ENCODE measurements at regions not wholly inside any gene's neighbourhood (a gene's known extent, or its start where the extent isn't known, plus 50 kb on each side); places are given as distances from the start of the nearest gene placed in this dataset.

- DNase-seq (ENCODE audit: low spot score) = no peak
Measured at GRCh38 chr9:88034964-88035363, 60.6 kb upstream of the CDK20 start.

GRCh38 chr9:88033359-88033702, 59.0 kb upstream of the CDK20 start:
- DNase-seq (ENCODE audit: low spot score) = no peak

GRCh38 chr9:88028338-88028737, 54.0 kb upstream of the CDK20 start:
- DNase-seq (ENCODE audit: low spot score) = no peak

GRCh38 chr9:88026118-88026479, 51.8 kb upstream of the CDK20 start:
- no peak for DNase-seq (ENCODE audit: low spot score)

- DNase-seq (ENCODE audit: low spot score) = no peak
Measured at GRCh38 chr9:88025411-88026117, 51.2 kb upstream of the CDK20 start.

- DNase-seq (ENCODE audit: low spot score) = no peak
Measured at GRCh38 chr9:88024896-88025295, 50.6 kb upstream of the CDK20 start.
